Upper lobe of left lung (tissue), 4 donors: ENCODE measurements at regions not wholly inside any gene's neighbourhood (a gene's known extent, or its start where the extent isn't known, plus 50 kb on each side); places are given as distances from the start of the nearest gene placed in this dataset.

Experiments used
- EP300 ChIP-seq, 4 donors: sonication (generic); formaldehyde crosslinking; IDR thresholded peaks; one replicate each; pipeline ENCODE4 v1.5.1; 2017; ENCODE audit warnings: antibody characterized with exemption in 4 of 4, control low read depth in 2 of 4
- POLR2A ChIP-seq, 4 donors: fragments of 450-650 bp; IDR thresholded peaks; one replicate each; pipeline ENCODE4 v1.5.1; 2016 to 2017; ENCODE audit warnings: antibody characterized with exemption in 4 of 4, mild to moderate bottlenecking in 2 of 4
- TF ChIP-seq, protein P1 (sequence below), 6 experiments: fragments of 450-650 bp in 4 of 6; fragments of 200-600 bp in 2 of 6; sonication (generic) in 2 of 6; IDR thresholded peaks; one replicate each; pipeline ENCODE4 v1.5.1; 2016 to 2019; ENCODE audit warnings: antibody characterized with exemption in 6 of 6

DNA sequence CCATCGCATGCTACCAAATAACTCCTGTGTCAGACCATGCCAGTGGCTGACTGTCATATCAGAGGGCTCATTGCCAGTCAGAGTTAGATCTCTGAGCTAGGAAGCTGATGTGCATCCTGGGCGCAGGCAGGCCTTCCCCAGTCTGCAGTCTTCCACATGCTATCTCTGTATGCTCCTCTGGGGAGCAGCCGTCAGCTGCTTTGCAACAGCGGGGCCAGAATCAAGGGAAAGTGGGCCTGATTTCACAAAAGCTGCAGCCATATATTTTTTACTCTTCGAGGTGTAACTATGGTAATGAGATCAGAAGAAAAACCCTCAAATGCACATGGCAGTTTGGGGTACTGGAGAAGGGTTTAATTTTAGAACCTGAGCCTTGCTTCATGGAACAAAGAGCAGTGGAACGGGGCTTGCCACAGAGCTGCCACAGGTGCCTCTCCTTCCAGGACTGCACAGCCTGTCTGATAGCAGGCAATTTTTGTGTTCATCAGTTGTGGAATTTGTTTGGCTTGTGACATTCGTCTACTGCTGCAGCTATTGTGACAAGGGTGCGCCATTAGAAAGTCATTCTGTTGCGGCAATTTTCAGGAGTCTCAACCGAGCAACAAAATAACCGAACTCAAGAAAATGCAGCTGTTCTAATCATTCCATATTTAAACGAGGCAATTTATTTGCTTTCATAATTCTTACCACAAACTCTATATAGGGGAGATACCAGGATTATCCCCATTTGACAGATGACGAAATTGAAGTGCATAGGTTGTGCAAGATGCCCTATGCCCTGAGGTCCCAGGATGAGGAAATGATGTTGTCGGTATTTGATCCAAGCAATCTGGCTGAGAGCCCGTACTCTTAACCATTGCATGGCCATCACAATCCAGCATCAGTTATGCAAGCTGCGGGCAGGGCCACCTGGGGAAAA is 109.6 kb upstream of the CYRIA start:
- TF ChIP-seq POLR2A (IDR thresholded peaks at IDR 0.05) (no peak), EP300 (IDR thresholded peaks at IDR 0.05) (no peak)
- TF ChIP-seq, protein P1, sequence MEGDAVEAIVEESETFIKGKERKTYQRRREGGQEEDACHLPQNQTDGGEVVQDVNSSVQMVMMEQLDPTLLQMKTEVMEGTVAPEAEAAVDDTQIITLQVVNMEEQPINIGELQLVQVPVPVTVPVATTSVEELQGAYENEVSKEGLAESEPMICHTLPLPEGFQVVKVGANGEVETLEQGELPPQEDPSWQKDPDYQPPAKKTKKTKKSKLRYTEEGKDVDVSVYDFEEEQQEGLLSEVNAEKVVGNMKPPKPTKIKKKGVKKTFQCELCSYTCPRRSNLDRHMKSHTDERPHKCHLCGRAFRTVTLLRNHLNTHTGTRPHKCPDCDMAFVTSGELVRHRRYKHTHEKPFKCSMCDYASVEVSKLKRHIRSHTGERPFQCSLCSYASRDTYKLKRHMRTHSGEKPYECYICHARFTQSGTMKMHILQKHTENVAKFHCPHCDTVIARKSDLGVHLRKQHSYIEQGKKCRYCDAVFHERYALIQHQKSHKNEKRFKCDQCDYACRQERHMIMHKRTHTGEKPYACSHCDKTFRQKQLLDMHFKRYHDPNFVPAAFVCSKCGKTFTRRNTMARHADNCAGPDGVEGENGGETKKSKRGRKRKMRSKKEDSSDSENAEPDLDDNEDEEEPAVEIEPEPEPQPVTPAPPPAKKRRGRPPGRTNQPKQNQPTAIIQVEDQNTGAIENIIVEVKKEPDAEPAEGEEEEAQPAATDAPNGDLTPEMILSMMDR (IDR thresholded peaks at IDR 0.05): no peak
